H1 (cell line): ENCODE measurements at regions not wholly inside any gene's neighbourhood (a gene's known extent, or its start where the extent isn't known, plus 50 kb on each side); places are given as distances from the start of the nearest gene placed in this dataset.

Source experiments
- CTCF ChIA-PET: fragments of 300-600 bp; sonication (Branson Sonifier 250); formaldehyde crosslinking; loops from one replicate; lab custom pipeline; 2021; ENCODE audit not compliant: partially characterized antibody; lab: Charles Lee
- POLR2A ChIA-PET: fragments of 300-600 bp; sonication (Branson Sonifier 250); formaldehyde crosslinking; loops from one replicate; lab custom pipeline; 2021; ENCODE audit warnings: inconsistent platforms; ENCODE audit not compliant: partially characterized antibody; lab: Charles Lee
- DNase-seq, 2 experiments: peaks; one replicate each; pipeline versions ENCODE4 v3.0.0 to v3.0.0-alpha.2; 2010 to 2022; ENCODE audit warnings: low spot score in 2 of 2, low read depth in 1 of 2, mixed read lengths in 1 of 2
- FAIRE-seq: peaks from 2 replicates; lab custom pipeline; 2011; peaks lifted over from hg19 to GRCh38; lab: Jason Lieb, UNC
- H2AFZ ChIP-seq: 2 replicates; pipeline ENCODE4 v1.8.1; 2012; ENCODE audit warnings: low read length, inconsistent platforms
- H2AK5ac ChIP-seq: 2 replicates; pipeline ENCODE4 v1.6.1; 2013; ENCODE audit warnings: low read depth, low read length
- H2BK120ac ChIP-seq: replicated peaks from 2 replicates; pipeline ENCODE3; 2013; ENCODE audit warnings: low read depth, low read length, inconsistent platforms
- H2BK12ac ChIP-seq: 2 replicates; pipeline ENCODE4 v1.6.1; 2013; ENCODE audit warnings: low read depth, low read length
- H2BK15ac ChIP-seq: 2 replicates; pipeline ENCODE4 v1.6.1; 2013; ENCODE audit warnings: low read length
- H2BK20ac ChIP-seq: 2 replicates; pipeline ENCODE4 v1.6.1; 2013; ENCODE audit warnings: low read length
- H2BK5ac ChIP-seq: 2 replicates; pipeline ENCODE4 v1.6.1; 2013; ENCODE audit warnings: low read depth, low read length
- H3K14ac ChIP-seq: 2 replicates; pipeline ENCODE4 v1.6.1; 2013; ENCODE audit warnings: inconsistent platforms; ENCODE audit not compliant: insufficient read length
- H3K18ac ChIP-seq: 2 replicates; pipeline ENCODE4 v1.6.1; 2013; ENCODE audit warnings: low read length; ENCODE audit errors: extremely low read depth
- H3K23ac ChIP-seq: 2 replicates; pipeline ENCODE4 v1.6.1; 2013; ENCODE audit warnings: inconsistent platforms; ENCODE audit not compliant: insufficient read length
- H3K23me2 ChIP-seq: 2 replicates; pipeline ENCODE4 v1.6.1; 2013; ENCODE audit warnings: low read depth, low read length
- H3K27ac ChIP-seq: 2 replicates; pipeline ENCODE4 v1.6.1; 2011; ENCODE audit warnings: low read depth, low read length, inconsistent platforms
- H3K27me3 ChIP-seq, 4 experiments: replicated peaks in 1 of 4; 1 replicate in 1 of 4; 2 replicates in 3 of 4; pipeline versions ENCODE4 v1.6.1 to v1.8.1; 2011 to 2013; ENCODE audit warnings: low read length in 3 of 4, mild to moderate bottlenecking in 3 of 4, inconsistent platforms in 2 of 4, mixed read lengths in 2 of 4, moderate library complexity in 1 of 4; ENCODE audit not compliant: control insufficient read depth in 3 of 4, insufficient read depth in 3 of 4; ENCODE audit errors: extremely low read depth in 1 of 4
- H3K36me3 ChIP-seq, 4 experiments: 2 replicates each; pipeline versions ENCODE4 v1.6.1 to v1.8.1; 2011 to 2013; ENCODE audit warnings: mild to moderate bottlenecking in 4 of 4, low read length in 3 of 4, moderate library complexity in 2 of 4, control low read depth in 1 of 4, inconsistent platforms in 1 of 4; ENCODE audit not compliant: insufficient read depth in 4 of 4, control insufficient read depth in 2 of 4
- H3K4ac ChIP-seq: replicated peaks from 2 replicates; pipeline ENCODE3; 2013; ENCODE audit warnings: low read length, low read depth, mixed read lengths, inconsistent platforms; ENCODE audit not compliant: insufficient read length
- H3K4me1 ChIP-seq, 4 experiments: replicated peaks in 1 of 4; 1 replicate in 1 of 4; 2 replicates in 3 of 4; pipeline versions ENCODE4 v1.6.1 to v1.8.1; 2011 to 2013; ENCODE audit warnings: low read length in 3 of 4, inconsistent platforms in 2 of 4, mixed read lengths in 1 of 4; ENCODE audit not compliant: insufficient read depth in 4 of 4, control insufficient read depth in 3 of 4
- H3K4me2 ChIP-seq, 2 experiments: 2 replicates each; pipeline versions ENCODE4 v1.6.1 to v1.8.1; 2011 to 2013; ENCODE audit warnings: low read depth in 2 of 2, low read length in 2 of 2, control low read depth in 1 of 2, inconsistent platforms in 1 of 2, mild to moderate bottlenecking in 1 of 2; ENCODE audit not compliant: insufficient read depth in 1 of 2
- H3K4me3 ChIP-seq, 4 experiments: fragments of 200-600, 300-600 bp in 1 of 4; sonication (generic), shearing (Covaris generic), sonication (Bioruptor Twin) in 1 of 4; 2 replicates each; pipeline versions ENCODE4 v1.5.1 to v1.8.1; 2011 to 2016; ENCODE audit warnings: low read length in 4 of 4, low read depth in 3 of 4, control low read depth in 2 of 4, inconsistent platforms in 2 of 4, mild to moderate bottlenecking in 2 of 4, mixed read lengths in 1 of 4, moderate library complexity in 1 of 4; ENCODE audit not compliant: insufficient read depth in 2 of 4; ENCODE audit errors: extremely low read depth in 1 of 4
- H3K56ac ChIP-seq: replicated peaks from 2 replicates; pipeline ENCODE3; 2013; ENCODE audit warnings: low read depth, mild to moderate bottlenecking, mixed read lengths, low read length, inconsistent platforms; ENCODE audit not compliant: insufficient read length
- H3K79me1 ChIP-seq: 2 replicates; pipeline ENCODE4 v1.6.1; 2013; ENCODE audit warnings: low read depth, low read length, control low read depth
- H3K79me2 ChIP-seq, 2 experiments: 2 replicates each; pipeline versions ENCODE4 v1.6.1 to v1.8.1; 2012 to 2013; ENCODE audit warnings: low read length in 2 of 2, mild to moderate bottlenecking in 2 of 2, inconsistent platforms in 1 of 2; ENCODE audit not compliant: insufficient read depth in 2 of 2, control insufficient read depth in 1 of 2
- H3K9ac ChIP-seq, 4 experiments: replicated peaks in 1 of 4; 1 replicate in 1 of 4; 2 replicates in 3 of 4; pipeline versions ENCODE4 v1.6.1 to v1.8.1; 2011 to 2013; ENCODE audit warnings: low read depth in 3 of 4, low read length in 3 of 4, control low read depth in 2 of 4, mild to moderate bottlenecking in 2 of 4, moderate library complexity in 2 of 4, inconsistent platforms in 1 of 4; ENCODE audit errors: extremely low read depth in 1 of 4
- H3K9me3 ChIP-seq, 2 experiments: 2 replicates each; pipeline versions ENCODE4 v1.6.1 to v1.8.1; 2012 to 2013; ENCODE audit warnings: mild to moderate bottlenecking in 2 of 2, moderate library complexity in 2 of 2, control low read depth in 1 of 2, inconsistent platforms in 1 of 2, low read depth in 1 of 2, low read length in 1 of 2, mixed read lengths in 1 of 2; ENCODE audit not compliant: insufficient read depth in 2 of 2
- H4K20me1 ChIP-seq, 2 experiments: replicated peaks in 1 of 2; 2 replicates each; pipeline versions ENCODE3 to v1.8.1; 2011 to 2013; ENCODE audit warnings: inconsistent platforms in 2 of 2, low read length in 2 of 2, mild to moderate bottlenecking in 1 of 2; ENCODE audit not compliant: insufficient read depth in 2 of 2, control insufficient read depth in 1 of 2
- H4K5ac ChIP-seq: 2 replicates; pipeline ENCODE4 v1.6.1; 2013; ENCODE audit warnings: low read length, low read depth, mixed read lengths, inconsistent platforms; ENCODE audit not compliant: insufficient read length
- H4K8ac ChIP-seq: 2 replicates; pipeline ENCODE4 v1.8.0; 2013; ENCODE audit warnings: mild to moderate bottlenecking, moderate library complexity, low read length, inconsistent platforms; ENCODE audit not compliant: insufficient read depth; ENCODE audit errors: extremely low read depth
- H4K91ac ChIP-seq: replicated peaks from 2 replicates; pipeline ENCODE3; 2013; ENCODE audit warnings: low read length, mixed read lengths, inconsistent platforms; ENCODE audit not compliant: insufficient read length
- ATF2 ChIP-seq: IDR thresholded peaks from 2 replicates; pipeline ENCODE4 v1.6.1; 2012; ENCODE audit warnings: low read length, inconsistent platforms
- BCL11A ChIP-seq, 2 experiments: IDR thresholded peaks; one replicate each; pipeline ENCODE4 v1.6.1; 2011; ENCODE audit warnings: low read depth in 2 of 2, low read length in 2 of 2, mild to moderate bottlenecking in 2 of 2
- CBX5 ChIP-seq: fragments of 300-800, 300-1000 bp; sonication (generic); IDR thresholded peaks from 2 replicates; pipeline ENCODE4 v1.7.1; 2016; ENCODE audit warnings: antibody characterized with exemption, low read length, low read depth
- EZH2 ChIP-seq: fragments of 200-600 bp; sonication (generic); IDR thresholded peaks from 2 replicates; pipeline ENCODE4 v1.7.1; 2012; ENCODE audit warnings: low read depth, mild to moderate bottlenecking, moderate library complexity, low read length, inconsistent platforms; ENCODE audit not compliant: severe bottlenecking
- JUN ChIP-seq: IDR thresholded peaks from 2 replicates; pipeline ENCODE4 v1.6.1; 2011; ENCODE audit warnings: low read depth, mild to moderate bottlenecking, improper control_type of control experiment, low read length
- NANOG ChIP-seq: IDR thresholded peaks from 2 replicates; pipeline ENCODE4 v1.6.1; 2011; ENCODE audit warnings: low read length, low read depth, mild to moderate bottlenecking, inconsistent platforms; ENCODE audit not compliant: insufficient read depth, poor library complexity, severe bottlenecking
- POLR2A ChIP-seq, 2 experiments: IDR thresholded peaks; 1 replicate in 1 of 2; 2 replicates in 1 of 2; pipeline ENCODE4 v1.6.1; 2011; ENCODE audit warnings: low read depth in 2 of 2, low read length in 2 of 2, mild to moderate bottlenecking in 2 of 2; ENCODE audit errors: control extremely low read depth in 1 of 2
- POU5F1 ChIP-seq: IDR thresholded peaks from 2 replicates; pipeline ENCODE4 v1.6.1; 2011; ENCODE audit warnings: low read depth, mild to moderate bottlenecking, low read length, moderate library complexity
- RFX5 ChIP-seq: IDR thresholded peaks from 2 replicates; pipeline ENCODE4 v1.6.1; 2011; ENCODE audit warnings: low read depth, low read length, improper control_type of control experiment, borderline replicate concordance
- SAP30 ChIP-seq: fragments of 300-600 bp; sonication (generic); IDR thresholded peaks from 2 replicates; pipeline ENCODE4 v1.7.1; 2012; ENCODE audit warnings: low read length, moderate library complexity, mild to moderate bottlenecking, inconsistent platforms; ENCODE audit not compliant: insufficient read depth, insufficient replicate concordance
- TAF1 ChIP-seq: IDR thresholded peaks from 2 replicates; pipeline ENCODE4 v1.6.1; 2011; ENCODE audit warnings: mild to moderate bottlenecking, low read depth, low read length
- WGBS, 2 experiments: shearing (Covaris generic) in 1 of 2; methylation state at CpG; one replicate each; pipeline versions ENCODE4 v1.1.6 to v1.1.7; 2013 to 2015; ENCODE audit warnings: low lambda C conversion rate in 2 of 2, mixed read lengths in 2 of 2, inconsistent platforms in 1 of 2, low coverage in 1 of 2, missing lambda C conversion rate in 1 of 2; ENCODE audit not compliant: insufficient replicate concordance in 2 of 2, insufficient coverage in 1 of 2, insufficient read length in 1 of 2; ENCODE audit errors: extremely low coverage in 1 of 2, missing lambda C conversion rate in 1 of 2; 5-methylcytosine and 5-hydroxymethylcytosine counted together
- TF ChIP-seq, protein P1 (sequence below): IDR thresholded peaks from 2 replicates; pipeline ENCODE4 v1.6.1; 2011; ENCODE audit warnings: low read depth, mild to moderate bottlenecking, low read length; ENCODE audit not compliant: insufficient read depth
- TF ChIP-seq, protein P2 (sequence below): IDR thresholded peaks from 2 replicates; pipeline ENCODE4 v1.6.1; 2012; ENCODE audit warnings: inconsistent platforms

GRCh38 chrX:125765347-125765746 is 400.7 kb downstream of the DCAF12L2 start:
- Histone ChIP-seq H4K20me1 (no peaks in the 10 kb centered on the region), H3K4me1 (no peaks in the 10 kb centered on the region; a peak in 1 of 7 replicates), H3K9ac (no peak overlapping the region), H3K56ac (no peak overlapping the region), H3K36me3 (no peaks in the 10 kb centered on the region), H4K8ac (no peak overlapping the region), H3K14ac (no peak overlapping the region), H2AFZ (no peak overlapping the region), H3K79me2 (no peaks in the 10 kb centered on the region), H2BK20ac (no peak overlapping the region), H2BK120ac (no peak overlapping the region), H3K9me3 (no peaks in the 10 kb centered on the region), H3K23ac (no peak overlapping the region), H3K4ac (no peak overlapping the region), H4K5ac (no peak overlapping the region), H3K27me3 (no peaks in the 10 kb centered on the region), H3K79me1 (no peaks in the 10 kb centered on the region), H2AK5ac (no peak overlapping the region), H3K4me3 (no peak overlapping the region), H3K27ac (no peak overlapping the region), H4K91ac (no peak overlapping the region), H2BK12ac (no peak overlapping the region), H3K23me2 (no peaks in the 10 kb centered on the region), H2BK5ac (no peak overlapping the region), H3K18ac (no peak overlapping the region), H3K4me2 (no peak overlapping the region), H2BK15ac (no peak overlapping the region)
- FAIRE-seq (no peak), DNase-seq (no peak)
- CTCF ChIA-PET, result no interaction called here
- WGBS, 2 experiments, result 90% methylated on average over 1 of the region's 2 CpGs; no CpG with 5 or more reads in 1 of the 2 experiments
- POLR2A ChIA-PET, result no interaction called here
- TF ChIP-seq, protein P1, sequence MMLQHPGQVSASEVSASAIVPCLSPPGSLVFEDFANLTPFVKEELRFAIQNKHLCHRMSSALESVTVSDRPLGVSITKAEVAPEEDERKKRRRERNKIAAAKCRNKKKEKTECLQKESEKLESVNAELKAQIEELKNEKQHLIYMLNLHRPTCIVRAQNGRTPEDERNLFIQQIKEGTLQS, result no peak
- TF ChIP-seq BCL11A (IDR thresholded peaks at IDR 0.05; ENCODE audit: low read depth in 2 of 2, low read length in 2 of 2) (no peak), POLR2A (IDR thresholded peaks at IDR 0.05; ENCODE audit: control extremely low read depth in 1 of 2, low read depth in 2 of 2, low read length in 2 of 2) (no peak), NANOG (no peak), JUN (no peak), RFX5 (no peak), CBX5 (no peak), TAF1 (no peak), SAP30 (no peak), ATF2 (no peak), EZH2 (no peak), POU5F1 (no peak)
- TF ChIP-seq, protein P2, sequence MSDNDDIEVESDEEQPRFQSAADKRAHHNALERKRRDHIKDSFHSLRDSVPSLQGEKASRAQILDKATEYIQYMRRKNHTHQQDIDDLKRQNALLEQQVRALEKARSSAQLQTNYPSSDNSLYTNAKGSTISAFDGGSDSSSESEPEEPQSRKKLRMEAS, result no peak
